Heart right ventricle (tissue), 16 donors: ENCODE measurements at regions not wholly inside any gene's neighbourhood (a gene's known extent, or its start where the extent isn't known, plus 50 kb on each side); places are given as distances from the start of the nearest gene placed in this dataset.

Source experiments
- ATAC-seq, 8 donors: fragments of 200-7000 bp; cut with Tn5 transposase; one replicate each; pipeline ENCODE4 v1.9.1; 2020; ENCODE audit warnings: mild to moderate bottlenecking in 8 of 8, moderate library complexity in 8 of 8, moderate number of reproducible peaks in 1 of 8
- DNase-seq, 2 donors: peaks; one replicate each; pipeline ENCODE4 v3.0.0-alpha.2; 2020
- H3K27ac ChIP-seq, 10 donors: fragments of 200-600 bp; sonication (generic) in 2 of 10; one replicate each; pipeline versions ENCODE4 v1.5.0 to v1.8.0; 2020 to 2022; ENCODE audit warnings: mild to moderate bottlenecking in 3 of 10
- H3K27me3 ChIP-seq, 7 donors: fragments of 200-600 bp; one replicate each; pipeline ENCODE4 v1.8.0; 2021 to 2022; ENCODE audit warnings: mild to moderate bottlenecking in 2 of 7
- H3K36me3 ChIP-seq, 9 donors: fragments of 200-600 bp; sonication (generic) in 1 of 9; one replicate each; pipeline versions ENCODE4 v1.5.0 to v1.8.0; 2020 to 2022; ENCODE audit warnings: mild to moderate bottlenecking in 2 of 9
- H3K4me1 ChIP-seq, 9 donors: fragments of 200-600 bp; sonication (generic) in 1 of 9; one replicate each; pipeline versions ENCODE4 v1.5.0 to v1.8.0; 2020 to 2022; ENCODE audit warnings: mild to moderate bottlenecking in 4 of 9
- H3K4me3 ChIP-seq, 10 donors: fragments of 200-600 bp; sonication (generic) in 2 of 10; one replicate each; pipeline versions ENCODE4 v1.5.0 to v1.8.0; 2020 to 2022; ENCODE audit warnings: mild to moderate bottlenecking in 7 of 10, moderate library complexity in 2 of 10
- H3K9me3 ChIP-seq, 11 donors: fragments of 200-600 bp in 10 of 11; sonication (generic) in 2 of 11; one replicate each; pipeline versions ENCODE4 v1.5.0 to v1.8.0; 2013 to 2022; ENCODE audit warnings: mild to moderate bottlenecking in 2 of 11, control low read depth in 1 of 11, moderate library complexity in 1 of 11
- CTCF ChIP-seq, 9 donors: fragments of 200-600 bp; sonication (generic) in 2 of 9; IDR thresholded peaks; one replicate each; pipeline versions ENCODE4 v1.5.0 to v1.8.0; 2021 to 2022; ENCODE audit warnings: antibody characterized with exemption in 9 of 9, mild to moderate bottlenecking in 5 of 9, moderate library complexity in 1 of 9
- WGBS, 2 donors: extraction: QIAGEN DNeasy Blood & Tissue Kit; methylation state at CpG; one replicate each; pipeline ENCODE4 v1.1.7; 2013; ENCODE audit warnings: inconsistent platforms in 1 of 2; 5-methylcytosine and 5-hydroxymethylcytosine counted together
- intact Hi-C, 10 donors: fragments of 100-400 bp; cut with DNase I; formaldehyde crosslinking; loops; one replicate each; pipeline versions ENCODE4 v1.11.1 to v1.14.2; 2022
- donor health status: Arrhythmogenic right ventricular cardiomyopathy.
- donor health status: ischemic (EF 13 %, LVEDD 7.1; RV severe dilation, severe dysfunction).
- donor health status: healthy with polysubstance abuse.
- donor health status: DM: no; HTN: yes; CAD: no.
- donor health status: DM: no; HTN: no; CAD: no.
- donor health status: ischemic (EF 25% LVEDD 6.9; RV normal size, moderate dysfunction).
- donor health status: ischemic (EF 25% LVEDD 5.7; RV mildly dilated, moderate dysfunction).
- donor health status: healthy.
- donor health status: DM: yes; HTN: yes; CAD: no.
- donor health status: Ischemic cardiomyopathy.
- donor health status: ischemic (EF 35%, LVEDD 5.7; RV mildly dilated, moderate dysfunction).
- donor health status: nonischemic (EF 11% LVEDD 7.7; RV severe dilation, severe dysfunction).
- donor health status: DM: yes; HTN: yes; CAD: no.
- donor health status: PGD.
- donor health status: ischemic (EF 29% LVEDD 5.4; RV normal size, mild dysfunction).
- donor health status: nonischemic (EF 23%, LVEDD 6.1; RV moderate dilation, normal function).

- Histone ChIP-seq H3K9me3 (peaks cover 0 to 19% (median 0%) of the 10 kb centered on the region in 11 donors), H3K27me3 (no peaks in the 10 kb centered on the region), H3K4me1 (no peaks in the 10 kb centered on the region), H3K4me3 (no peak overlapping the region), H3K27ac (no peak overlapping the region), H3K36me3 (no peaks in the 10 kb centered on the region)
- no peak for ATAC-seq
- no peak for TF ChIP-seq CTCF (IDR thresholded peaks at IDR 0.05)
- 82 to 90% methylated on average over 1 of the region's 1 CpG for WGBS, 2 donors
- DNase-seq = no peak
- intact Hi-C loops = no loop called here
These were observed 1161.4 kb downstream of the OTOL1 start for GRCh38 chr3:162658003-162658402.

GRCh38 chr3:162665684-162666391 is 1169.2 kb downstream of the OTOL1 start:
- no peak for TF ChIP-seq CTCF (IDR thresholded peaks at IDR 0.05)
- H3K27ac ChIP-seq = no peak overlapping the region
- intact Hi-C loops = no loop called here
- WGBS, 2 donors = 87 to 95% methylated on average over 1 of the region's 1 CpG
- H3K4me3 ChIP-seq = no peak overlapping the region
- no peaks in the 10 kb centered on the region for H3K27me3 ChIP-seq
- ATAC-seq (no peak), DNase-seq (no peak)
- no peaks in the 10 kb centered on the region for H3K9me3 ChIP-seq
- H3K4me1 ChIP-seq = no peaks in the 10 kb centered on the region
- H3K36me3 ChIP-seq = no peaks in the 10 kb centered on the region

GRCh38 chr3:162666835-162667234 is 1170.2 kb downstream of the OTOL1 start:
- no peak for TF ChIP-seq CTCF (IDR thresholded peaks at IDR 0.05)
- ATAC-seq = no peak
- Histone ChIP-seq H3K4me1 (no peaks in the 10 kb centered on the region), H3K27ac (no peak overlapping the region), H3K27me3 (no peaks in the 10 kb centered on the region), H3K36me3 (no peaks in the 10 kb centered on the region), H3K9me3 (no peaks in the 10 kb centered on the region), H3K4me3 (no peak overlapping the region)
- no peak for DNase-seq
- intact Hi-C loops = no loop called here
- WGBS, 2 donors = 91 to 92% methylated on average over 10 of the region's 10 CpGs

- ATAC-seq (no peak), DNase-seq (no peak)
- H3K27me3 ChIP-seq = no peaks in the 10 kb centered on the region
- no peak overlapping the region for H3K4me3 ChIP-seq
- no peak for TF ChIP-seq CTCF (IDR thresholded peaks at IDR 0.05)
- intact Hi-C loops = no loop called here
- H3K9me3 ChIP-seq = no peaks in the 10 kb centered on the region
- no peaks in the 10 kb centered on the region for H3K36me3 ChIP-seq
- no peaks in the 10 kb centered on the region for H3K4me1 ChIP-seq
- H3K27ac ChIP-seq = no peak overlapping the region
These were observed 1173.6 kb downstream of the OTOL1 start for GRCh38 chr3:162670181-162670580.
